Endothelial cell of umbilical vein (primary cell): ENCODE measurements at regions not wholly inside any gene's neighbourhood (a gene's known extent, or its start where the extent isn't known, plus 50 kb on each side); places are given as distances from the start of the nearest gene placed in this dataset.

Source experiments
- BruUV-seq: library from RNA; stranded (reverse); fragments of 400-500 nt; replicated peaks from 2 replicates; lab custom pipeline; 2021; lab: Mats Ljungman, UMichigan
- CTCF ChIA-PET: fragments of 300-600, 350-600 bp; sonication (Branson Sonifier 250); formaldehyde crosslinking; loops from one replicate; lab custom pipeline; 2021; ENCODE audit warnings: antibody characterized with exemption, inconsistent platforms; lab: Charles Lee
- POLR2A ChIA-PET: fragments of 300-600, 350-600 bp; sonication (Branson Sonifier 250); formaldehyde crosslinking; loops from one replicate; lab custom pipeline; 2021; ENCODE audit warnings: antibody characterized with exemption, inconsistent platforms; lab: Charles Lee
- DNase-seq: peaks from one replicate; pipeline ENCODE4 v3.0.0-alpha.2; 2011; ENCODE audit warnings: low read depth, low spot score
- FAIRE-seq: peaks from 2 replicates; lab custom pipeline; 2011; peaks lifted over from hg19 to GRCh38; lab: Jason Lieb, UNC
- H2AFZ ChIP-seq: 2 replicates; pipeline ENCODE4 v1.6.0; 2012; ENCODE audit warnings: low read depth, low read length, control low read depth, inconsistent platforms
- H3K27ac ChIP-seq: 2 replicates; pipeline ENCODE4 v1.5.1; 2011; ENCODE audit warnings: low read depth, mild to moderate bottlenecking, control low read depth, low read length, moderate library complexity; ENCODE audit not compliant: insufficient read depth
- H3K27me3 ChIP-seq, 2 experiments: 2 replicates each; pipeline versions ENCODE4 v1.6.0 to v1.6.1; 2011; ENCODE audit warnings: low read length in 2 of 2, mixed read lengths in 1 of 2; ENCODE audit not compliant: control insufficient read depth in 2 of 2, insufficient read depth in 2 of 2
- H3K36me3 ChIP-seq, 2 experiments: 2 replicates in 1 of 2; 3 replicates in 1 of 2; pipeline ENCODE4 v1.5.1; 2011; ENCODE audit warnings: low read length in 2 of 2, mild to moderate bottlenecking in 1 of 2, moderate library complexity in 1 of 2; ENCODE audit not compliant: control insufficient read depth in 2 of 2, insufficient read depth in 2 of 2; ENCODE audit errors: extremely low read depth in 1 of 2
- H3K4me1 ChIP-seq: 3 replicates; pipeline ENCODE4 v1.5.1; 2011; ENCODE audit warnings: mild to moderate bottlenecking, low read length; ENCODE audit not compliant: control insufficient read depth, insufficient read depth; ENCODE audit errors: extremely low read depth
- H3K4me2 ChIP-seq: 2 replicates; pipeline ENCODE4 v1.6.1; 2011; ENCODE audit warnings: low read length, control low read depth, mixed read lengths; ENCODE audit not compliant: insufficient read depth
- H3K4me3 ChIP-seq, 3 experiments: fragments of 200-600 bp in 1 of 3; sonication (generic), shearing (Covaris generic) in 1 of 3; replicated peaks in 1 of 3; 2 replicates each; pipeline ENCODE4 v1.5.1; 2011 to 2016; ENCODE audit warnings: control low read depth in 3 of 3, low read length in 3 of 3, mild to moderate bottlenecking in 2 of 3, inconsistent platforms in 1 of 3, low read depth in 1 of 3, moderate library complexity in 1 of 3; ENCODE audit not compliant: insufficient read depth in 1 of 3
- H3K79me2 ChIP-seq: 2 replicates; pipeline ENCODE4 v1.6.0; 2012; ENCODE audit warnings: low read length, inconsistent platforms; ENCODE audit not compliant: control insufficient read depth, insufficient read depth
- H3K9ac ChIP-seq: replicated peaks from 2 replicates; pipeline ENCODE3; 2011; ENCODE audit warnings: low read length, control low read depth; ENCODE audit not compliant: insufficient read depth; ENCODE audit errors: extremely low read depth
- H3K9me1 ChIP-seq: replicated peaks from 3 replicates; pipeline ENCODE4 v1.6.0; 2011; ENCODE audit warnings: mild to moderate bottlenecking, low read length; ENCODE audit not compliant: control insufficient read depth, insufficient read depth; ENCODE audit errors: extremely low read depth
- H3K9me3 ChIP-seq: replicated peaks from 2 replicates; pipeline ENCODE4 v1.5.1; 2012; ENCODE audit warnings: low read length, inconsistent platforms; ENCODE audit not compliant: control insufficient read depth, insufficient read depth
- H4K20me1 ChIP-seq: replicated peaks from 2 replicates; pipeline ENCODE3; 2011; ENCODE audit warnings: mild to moderate bottlenecking, low read length; ENCODE audit not compliant: control insufficient read depth, insufficient read depth; ENCODE audit errors: extremely low read depth
- CTCF ChIP-seq, 2 donors: IDR thresholded peaks; 1 replicate in 1 of 2; 2 replicates in 1 of 2; pipeline ENCODE4 v1.5.1; 2011; ENCODE audit warnings: low read length in 2 of 2, mild to moderate bottlenecking in 2 of 2, moderate library complexity in 2 of 2, control low read depth in 1 of 2, inconsistent platforms in 1 of 2, low read depth in 1 of 2; ENCODE audit not compliant: insufficient read depth in 1 of 2; ENCODE audit errors: extremely low read depth in 1 of 2
- EZH2 ChIP-seq: IDR thresholded peaks from 2 replicates; pipeline ENCODE4 v1.6.1; 2012; ENCODE audit warnings: borderline replicate concordance, low read depth, mild to moderate bottlenecking, moderate library complexity, low read length, inconsistent platforms; ENCODE audit not compliant: severe bottlenecking
- FOS ChIP-seq: IDR thresholded peaks from 2 replicates; pipeline ENCODE4 v1.6.1; 2011; ENCODE audit warnings: mild to moderate bottlenecking, low read length, moderate library complexity, borderline replicate concordance; ENCODE audit not compliant: insufficient read depth
- GATA2 ChIP-seq: IDR thresholded peaks from 2 replicates; pipeline ENCODE4 v1.7.0; 2011; ENCODE audit warnings: low read depth, mild to moderate bottlenecking, moderate library complexity, mixed read lengths, low read length; ENCODE audit not compliant: insufficient read length, insufficient read depth
- JUN ChIP-seq: IDR thresholded peaks from 2 replicates; pipeline ENCODE4 v1.6.1; 2011; ENCODE audit warnings: borderline replicate concordance, low read depth; ENCODE audit not compliant: insufficient read length, insufficient read depth
- MAX ChIP-seq: IDR thresholded peaks from 2 replicates; pipeline ENCODE4 v1.6.1; 2011; ENCODE audit not compliant: insufficient read depth, insufficient read length
- MYC ChIP-seq: IDR thresholded peaks from one replicate; pipeline ENCODE4 v1.6.1; 2011; ENCODE audit warnings: mild to moderate bottlenecking, low read depth, low read length
- POLR2A ChIP-seq: IDR thresholded peaks from 2 replicates; pipeline ENCODE4 v1.6.1; 2012; ENCODE audit warnings: low read depth, mild to moderate bottlenecking, control low read depth, low read length
- POLR2AphosphoS5 ChIP-seq: IDR thresholded peaks from 2 replicates; pipeline ENCODE4 v1.6.1; 2012; ENCODE audit warnings: low read depth, mild to moderate bottlenecking, control low read depth, low read length, moderate library complexity; ENCODE audit not compliant: insufficient read depth
- dilution Hi-C: fragments of 300-500 bp; cut with MboI; formaldehyde crosslinking; loops from one replicate; pipeline ENCODE4 v1.15.0; 2019; ENCODE audit warnings: low sequenced_read_pairs; ENCODE audit not compliant: extremely low pct_ligation_motif_present
- intact Hi-C: fragments of 100-400 bp; cut with micrococcal nuclease; formaldehyde crosslinking; loops from one replicate; pipeline ENCODE4 v1.10.0; 2022

GRCh38 chr18:32884543-32884942 lies 111.7 kb upstream of the KLHL14 start:
- intact Hi-C loops (no loop called here), dilution Hi-C loops (no loop called here)
- Histone ChIP-seq H3K4me3 (no peak overlapping the region), H3K27ac (no peak overlapping the region), H3K9ac (no peak overlapping the region), H3K9me3 (no peaks in the 10 kb centered on the region), H3K79me2 (no peaks in the 10 kb centered on the region), H3K36me3 (no peaks in the 10 kb centered on the region), H4K20me1 (no peaks in the 10 kb centered on the region), H3K4me1 (no peaks in the 10 kb centered on the region), H3K4me2 (no peak overlapping the region), H2AFZ (no peak overlapping the region), H3K27me3 (no peaks in the 10 kb centered on the region), H3K9me1 (no peaks in the 10 kb centered on the region)
- TF ChIP-seq MYC, result no peak
- no peak for TF ChIP-seq POLR2AphosphoS5
- TF ChIP-seq EZH2, result no peak
- TF ChIP-seq FOS, result no peak
- TF ChIP-seq GATA2, result no peak
- TF ChIP-seq CTCF (IDR thresholded peaks at IDR 0.05; ENCODE audit: extremely low read depth in 1 of 2, insufficient read depth in 1 of 2, low read depth in 1 of 2, low read length in 2 of 2), result no peak
- TF ChIP-seq JUN, result no peak
- no peak for TF ChIP-seq MAX
- TF ChIP-seq POLR2A, result no peak
- CTCF ChIA-PET, result no interaction called here
- DNase-seq, result no peak
- FAIRE-seq, result no peak
- no TSS peak for BruUV-seq
- POLR2A ChIA-PET, result no interaction called here
